ENCODE measurements at regions not wholly inside any gene's neighbourhood (a gene's known extent, or its start where the extent isn't known, plus 50 kb on each side); places are given as distances from the start of the nearest gene placed in this dataset.

- H3K9me3 ChIP-seq (ENCODE audit: control insufficient read depth in 2 of 3, insufficient read depth in 1 of 3, low read length in 3 of 3) = peaks cover 0 to under 1% (median 0%) of the 10 kb centered on the region in 3 donors
- no peaks in the 10 kb centered on the region for H3K27me3 ChIP-seq (ENCODE audit: control insufficient read depth, insufficient read depth, low read length)
- H3K27ac ChIP-seq (ENCODE audit: low read depth in 2 of 2, low read length in 2 of 2) = no peak overlapping the region
- peak in 1 of 5 donors; percentile 15 for DNase-seq
- intact Hi-C loops (cut with DNase I) = no loop called here
- no peak for FAIRE-seq
- TF ChIP-seq CTCF (IDR thresholded peaks at IDR 0.05; ENCODE audit: borderline replicate concordance, extremely low read depth, insufficient read depth) = no peak
- H3K36me3 ChIP-seq (ENCODE audit: control insufficient read depth in 2 of 3, insufficient read depth in 3 of 3, low read length in 3 of 3) = no peaks in the 10 kb centered on the region
- H3K9ac ChIP-seq (ENCODE audit: low read length in 3 of 3) = no peak overlapping the region
- no peak overlapping the region for H3K4me3 ChIP-seq (ENCODE audit: low read length in 3 of 3)
- H3K4me1 ChIP-seq (ENCODE audit: control insufficient read depth in 2 of 3, insufficient read depth in 2 of 3, low read depth in 1 of 3, low read length in 3 of 3) = no peaks in the 10 kb centered on the region
Measured at GRCh38 chr3:10558736-10559135, 53.4 kb upstream of the ATP2B2 start.

GRCh38 chr3:10560060-10560861 is 54.9 kb upstream of the ATP2B2 start:
- Histone ChIP-seq H3K9ac (ENCODE audit: low read length in 3 of 3) (no peak overlapping the region), H3K27ac (ENCODE audit: low read depth in 2 of 2, low read length in 2 of 2) (no peak overlapping the region), H3K27me3 (ENCODE audit: control insufficient read depth, insufficient read depth, low read length) (no peaks in the 10 kb centered on the region), H3K9me3 (ENCODE audit: control insufficient read depth in 2 of 3, insufficient read depth in 1 of 3, low read length in 3 of 3) (peaks cover 0 to 11% (median 0%) of the 10 kb centered on the region in 3 donors), H3K4me1 (ENCODE audit: control insufficient read depth in 2 of 3, insufficient read depth in 2 of 3, low read depth in 1 of 3, low read length in 3 of 3) (no peaks in the 10 kb centered on the region), H3K4me3 (ENCODE audit: low read length in 3 of 3) (no peak overlapping the region), H3K36me3 (ENCODE audit: control insufficient read depth in 2 of 3, insufficient read depth in 3 of 3, low read length in 3 of 3) (no peaks in the 10 kb centered on the region)
- DNase-seq (no peak), FAIRE-seq (no peak)
- intact Hi-C loops (cut with DNase I) = no loop called here
- no peak for TF ChIP-seq CTCF (IDR thresholded peaks at IDR 0.05; ENCODE audit: borderline replicate concordance, extremely low read depth, insufficient read depth)

- intact Hi-C loops (cut with DNase I) = no loop called here
- Histone ChIP-seq H3K36me3 (ENCODE audit: control insufficient read depth in 2 of 3, insufficient read depth in 3 of 3, low read length in 3 of 3) (no peaks in the 10 kb centered on the region), H3K9me3 (ENCODE audit: control insufficient read depth in 2 of 3, insufficient read depth in 1 of 3, low read length in 3 of 3) (peaks cover 0 to 11% (median 0%) of the 10 kb centered on the region in 3 donors), H3K4me3 (ENCODE audit: low read length in 3 of 3) (no peak overlapping the region), H3K27me3 (ENCODE audit: control insufficient read depth, insufficient read depth, low read length) (no peaks in the 10 kb centered on the region), H3K9ac (ENCODE audit: low read length in 3 of 3) (no peak overlapping the region), H3K27ac (ENCODE audit: low read depth in 2 of 2, low read length in 2 of 2) (no peak overlapping the region), H3K4me1 (ENCODE audit: control insufficient read depth in 2 of 3, insufficient read depth in 2 of 3, low read depth in 1 of 3, low read length in 3 of 3) (no peaks in the 10 kb centered on the region)
- FAIRE-seq = no peak
- DNase-seq = no peak
- no peak for TF ChIP-seq CTCF (IDR thresholded peaks at IDR 0.05; ENCODE audit: borderline replicate concordance, extremely low read depth, insufficient read depth)
Measured at GRCh38 chr3:10561162-10561945, 56.0 kb upstream of the ATP2B2 start.

All from kidney (tissue), 13 donors.